NCI-H526 treated with DMSO at 0.1 percent for 48 hours (cell line): ENCODE measurements at regions not wholly inside any gene's neighbourhood (a gene's known extent, or its start where the extent isn't known, plus 50 kb on each side); places are given as distances from the start of the nearest gene placed in this dataset.

Source experiments
- DNase-seq: peaks from one replicate; lab custom pipeline; 2025; lab: John Stamatoyannopoulos, UW

DNA sequence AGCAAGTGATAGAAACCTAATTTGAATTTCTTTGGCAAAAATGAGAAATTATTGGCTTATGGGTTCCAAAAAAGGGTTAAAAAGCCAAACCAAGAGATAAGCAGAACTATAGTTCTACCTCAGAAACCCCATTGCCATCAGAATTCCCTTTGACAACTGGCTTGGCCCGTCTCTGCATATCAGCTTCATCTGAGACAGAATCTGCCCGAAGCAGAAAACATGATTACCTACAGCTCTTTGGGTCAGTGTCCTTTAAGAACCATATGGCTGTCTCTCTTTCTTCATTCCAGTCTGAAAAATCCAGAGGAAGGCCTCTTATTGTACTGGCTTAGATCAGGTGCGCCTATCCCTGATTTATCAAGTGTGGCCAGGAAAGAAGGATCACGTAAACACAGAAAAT lies 49.8 kb upstream of the AGPS start:
- DNase-seq: no peak
